ENCODE measurements at regions not wholly inside any gene's neighbourhood (a gene's known extent, or its start where the extent isn't known, plus 50 kb on each side); places are given as distances from the start of the nearest gene placed in this dataset.

DNA sequence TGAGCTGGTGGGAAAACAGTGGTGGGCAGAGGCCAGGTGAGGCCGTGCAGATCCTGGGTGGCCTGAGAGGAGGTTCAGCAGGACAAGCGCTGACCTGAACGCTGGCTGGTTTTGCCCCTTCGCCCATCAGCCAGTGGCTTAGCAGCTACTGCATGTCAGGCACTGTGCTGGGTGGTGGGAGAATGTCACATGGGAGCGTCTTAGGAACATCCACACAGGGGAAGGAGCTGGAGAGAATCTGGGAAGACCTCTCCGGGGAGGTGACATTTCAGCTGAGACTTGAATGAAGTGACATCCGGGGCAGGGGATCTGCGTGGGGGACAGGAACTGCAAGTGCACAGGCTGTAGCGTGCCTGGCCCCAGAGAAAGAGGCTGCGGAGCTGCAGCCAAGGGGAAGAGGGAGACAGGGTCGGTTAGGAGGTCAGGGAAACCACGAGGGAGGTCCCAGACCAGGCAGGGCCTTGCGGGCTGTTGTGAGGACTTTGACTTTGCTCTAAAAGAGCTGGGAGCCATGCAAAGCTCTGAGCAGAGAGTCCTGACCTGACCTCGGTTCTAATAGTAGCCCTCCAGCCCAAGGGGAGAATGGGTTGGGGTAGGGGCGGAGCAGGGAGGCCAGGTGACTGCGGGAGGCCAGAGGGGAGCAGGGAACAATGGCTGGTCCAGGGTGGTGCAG is 156.8 kb upstream of the PTPN1 start:
- Histone ChIP-seq H3K27me3 (ENCODE audit: insufficient read depth, low read length, poor library complexity) (no peaks in the 10 kb centered on the region), H3K27ac (ENCODE audit: low read length) (no peak overlapping the region), H3K4me1 (ENCODE audit: insufficient read depth, low read length) (no peaks in the 10 kb centered on the region), H3K36me3 (ENCODE audit: insufficient read depth, low read length) (no peaks in the 10 kb centered on the region), H3K4me2 (ENCODE audit: insufficient read depth, low read length) (no peak overlapping the region), H3K4me3 (ENCODE audit: low read depth in 1 of 2, low read length in 2 of 2) (no peak overlapping the region), H3K9me3 (ENCODE audit: insufficient read depth, low read length, severe bottlenecking) (no peaks in the 10 kb centered on the region), H2AFZ (ENCODE audit: low read depth, low read length) (no peak overlapping the region), H3K9ac (ENCODE audit: low read depth, low read length) (no peak overlapping the region), H4K20me1 (ENCODE audit: insufficient read depth, low read length) (peaks cover 7% of the 10 kb centered on the region; the same call in 1 of the 2 replicates), H3K79me2 (ENCODE audit: insufficient read depth, low read length) (no peaks in the 10 kb centered on the region)
- no peak for ATAC-seq (ENCODE audit: insufficient read depth, low read depth)
- TF ChIP-seq, protein P1, sequence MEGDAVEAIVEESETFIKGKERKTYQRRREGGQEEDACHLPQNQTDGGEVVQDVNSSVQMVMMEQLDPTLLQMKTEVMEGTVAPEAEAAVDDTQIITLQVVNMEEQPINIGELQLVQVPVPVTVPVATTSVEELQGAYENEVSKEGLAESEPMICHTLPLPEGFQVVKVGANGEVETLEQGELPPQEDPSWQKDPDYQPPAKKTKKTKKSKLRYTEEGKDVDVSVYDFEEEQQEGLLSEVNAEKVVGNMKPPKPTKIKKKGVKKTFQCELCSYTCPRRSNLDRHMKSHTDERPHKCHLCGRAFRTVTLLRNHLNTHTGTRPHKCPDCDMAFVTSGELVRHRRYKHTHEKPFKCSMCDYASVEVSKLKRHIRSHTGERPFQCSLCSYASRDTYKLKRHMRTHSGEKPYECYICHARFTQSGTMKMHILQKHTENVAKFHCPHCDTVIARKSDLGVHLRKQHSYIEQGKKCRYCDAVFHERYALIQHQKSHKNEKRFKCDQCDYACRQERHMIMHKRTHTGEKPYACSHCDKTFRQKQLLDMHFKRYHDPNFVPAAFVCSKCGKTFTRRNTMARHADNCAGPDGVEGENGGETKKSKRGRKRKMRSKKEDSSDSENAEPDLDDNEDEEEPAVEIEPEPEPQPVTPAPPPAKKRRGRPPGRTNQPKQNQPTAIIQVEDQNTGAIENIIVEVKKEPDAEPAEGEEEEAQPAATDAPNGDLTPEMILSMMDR (IDR thresholded peaks at IDR 0.05; ENCODE audit: borderline replicate concordance, extremely low read depth, low read length, poor library complexity, severe bottlenecking): no peak
- TF ChIP-seq EZH2 (IDR thresholded peaks at IDR 0.05; ENCODE audit: borderline replicate concordance, low read depth, low read length, severe bottlenecking): no peak
- no peak for DNase-seq

DNA sequence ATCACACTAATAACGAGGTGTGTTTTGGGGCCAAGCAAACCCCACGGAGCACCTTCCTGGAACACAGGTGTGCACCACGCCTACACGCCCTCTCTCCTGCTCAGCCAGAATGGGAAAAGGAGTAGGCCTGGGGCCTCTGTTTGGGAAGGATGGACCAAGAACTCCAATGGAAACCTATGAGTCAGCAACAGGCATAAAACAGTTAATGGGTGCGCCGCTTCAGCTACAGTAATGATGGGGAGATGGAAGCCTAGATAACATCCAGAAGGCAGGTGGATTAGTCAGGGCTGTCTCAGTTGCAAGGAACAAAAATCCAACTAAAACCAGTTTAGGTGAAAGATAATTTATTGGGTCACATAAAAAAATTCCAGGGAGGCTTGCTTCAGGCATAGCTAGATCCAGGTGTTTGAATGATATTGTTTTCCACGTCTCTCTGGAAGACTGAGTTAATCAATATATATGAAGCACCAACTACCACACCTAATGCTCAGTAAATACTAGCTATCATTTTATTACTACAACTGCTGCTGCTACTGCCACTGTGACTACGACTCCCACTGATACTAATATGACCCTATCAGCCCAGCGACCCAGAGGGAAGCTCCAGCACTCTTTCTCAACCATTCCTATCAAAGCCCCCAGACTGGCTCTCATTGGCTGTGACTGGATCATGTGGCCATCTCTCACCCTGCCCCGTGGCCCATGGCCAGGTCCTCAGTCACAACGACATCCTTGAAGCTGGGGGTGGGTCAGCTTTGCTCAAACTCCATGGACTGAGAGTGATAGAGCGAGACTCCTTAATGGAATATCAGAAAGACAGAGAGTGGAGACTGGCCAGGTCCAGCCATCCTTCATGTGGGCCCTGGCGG is 155.2 kb upstream of the PTPN1 start:
- no peaks in the 10 kb centered on the region for H3K27me3 ChIP-seq (ENCODE audit: insufficient read depth, low read length, poor library complexity)
- H3K9ac ChIP-seq (ENCODE audit: low read depth, low read length): no peak overlapping the region
- no peaks in the 10 kb centered on the region for H3K9me3 ChIP-seq (ENCODE audit: insufficient read depth, low read length, severe bottlenecking)
- no peak for TF ChIP-seq EZH2 (IDR thresholded peaks at IDR 0.05; ENCODE audit: borderline replicate concordance, low read depth, low read length, severe bottlenecking)
- TF ChIP-seq, protein P1 (IDR thresholded peaks at IDR 0.05; ENCODE audit: borderline replicate concordance, extremely low read depth, low read length, poor library complexity, severe bottlenecking): no peak
- H3K4me2 ChIP-seq (ENCODE audit: insufficient read depth, low read length): no peak overlapping the region
- H2AFZ ChIP-seq (ENCODE audit: low read depth, low read length): no peak overlapping the region
- no peak overlapping the region for H3K27ac ChIP-seq (ENCODE audit: low read length)
- peaks cover 9% of the 10 kb centered on the region for H4K20me1 ChIP-seq (ENCODE audit: insufficient read depth, low read length)
- no peaks in the 10 kb centered on the region for H3K36me3 ChIP-seq (ENCODE audit: insufficient read depth, low read length)
- H3K4me1 ChIP-seq (ENCODE audit: insufficient read depth, low read length): no peaks in the 10 kb centered on the region
- no peak for DNase-seq
- H3K4me3 ChIP-seq (ENCODE audit: low read depth in 1 of 2, low read length in 2 of 2): no peak overlapping the region
- H3K79me2 ChIP-seq (ENCODE audit: insufficient read depth, low read length): no peaks in the 10 kb centered on the region
- no peak for ATAC-seq (ENCODE audit: insufficient read depth, low read depth)

DNA sequence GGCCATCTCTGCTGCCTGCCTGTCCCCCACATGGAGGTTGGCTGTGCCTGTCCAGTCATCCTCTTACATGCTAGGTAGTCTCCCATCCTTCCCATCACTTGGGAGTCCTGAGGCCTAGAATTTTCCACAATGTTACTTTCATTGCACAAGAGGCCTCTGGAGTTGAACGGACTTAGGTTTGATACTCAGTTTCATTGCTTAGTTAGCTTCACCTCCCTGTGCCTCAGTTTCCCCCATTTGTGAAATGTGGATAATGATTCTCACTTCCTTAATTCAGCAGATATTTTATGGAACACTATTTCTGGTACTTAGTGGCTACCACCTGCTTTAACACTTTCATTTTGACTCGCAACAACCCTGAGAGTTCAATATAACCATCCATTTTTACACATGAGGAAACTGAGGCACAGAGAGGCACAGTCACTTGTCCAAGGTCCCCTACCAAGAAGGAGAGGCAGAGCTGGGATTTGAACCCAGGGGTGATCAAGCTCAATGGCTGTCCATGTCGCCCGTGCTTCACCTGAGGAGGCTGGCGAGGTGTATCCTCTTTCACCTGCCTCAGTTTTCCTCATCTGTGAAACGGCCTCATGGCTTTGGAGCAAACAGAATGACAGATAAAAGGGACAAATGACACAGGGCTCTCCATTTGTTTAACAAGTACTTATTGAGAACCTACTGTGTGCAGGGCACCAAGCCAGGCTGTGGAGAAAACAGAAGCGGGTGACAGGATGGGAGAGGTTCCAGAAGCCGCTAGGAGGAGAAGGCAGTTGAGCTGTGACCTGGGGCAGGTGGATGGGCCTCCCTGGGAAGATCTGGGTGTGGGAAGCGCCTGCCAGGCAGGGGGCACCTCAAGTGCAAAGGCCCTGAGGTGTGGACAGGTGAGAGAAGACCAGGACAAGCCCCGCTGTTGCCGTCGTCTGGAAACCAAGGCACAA is 154.3 kb upstream of the PTPN1 start:
- H3K36me3 ChIP-seq (ENCODE audit: insufficient read depth, low read length): no peaks in the 10 kb centered on the region
- no peaks in the 10 kb centered on the region for H3K79me2 ChIP-seq (ENCODE audit: insufficient read depth, low read length)
- no peak overlapping the region for H3K27ac ChIP-seq (ENCODE audit: low read length)
- no peak overlapping the region for H3K4me2 ChIP-seq (ENCODE audit: insufficient read depth, low read length)
- H4K20me1 ChIP-seq (ENCODE audit: insufficient read depth, low read length): peaks cover 16% of the 10 kb centered on the region
- H2AFZ ChIP-seq (ENCODE audit: low read depth, low read length): no peak overlapping the region
- ATAC-seq (ENCODE audit: insufficient read depth, low read depth): no peak
- no peak for DNase-seq
- H3K9me3 ChIP-seq (ENCODE audit: insufficient read depth, low read length, severe bottlenecking): no peaks in the 10 kb centered on the region
- TF ChIP-seq, protein P1 (IDR thresholded peaks at IDR 0.05; ENCODE audit: borderline replicate concordance, extremely low read depth, low read length, poor library complexity, severe bottlenecking): no peak
- no peak for TF ChIP-seq EZH2 (IDR thresholded peaks at IDR 0.05; ENCODE audit: borderline replicate concordance, low read depth, low read length, severe bottlenecking)
- no peak overlapping the region for H3K9ac ChIP-seq (ENCODE audit: low read depth, low read length)
- no peak overlapping the region for H3K4me3 ChIP-seq (ENCODE audit: low read depth in 1 of 2, low read length in 2 of 2)
- no peaks in the 10 kb centered on the region for H3K4me1 ChIP-seq (ENCODE audit: insufficient read depth, low read length)
- H3K27me3 ChIP-seq (ENCODE audit: insufficient read depth, low read length, poor library complexity): no peaks in the 10 kb centered on the region

Data from DND-41 (cell line).